GM12878 (cell line): ENCODE measurements at regions not wholly inside any gene's neighbourhood (a gene's known extent, or its start where the extent isn't known, plus 50 kb on each side); places are given as distances from the start of the nearest gene placed in this dataset.

ENCODE experiments used
- ATAC-seq: fragments of 200-7000 bp; cut with Tn5 transposase; 3 replicates; pipeline ENCODE4 v1.9.1; 2020; ENCODE audit warnings: mild to moderate bottlenecking, moderate library complexity
- BruUV-seq: library from RNA; stranded (reverse); fragments of 400-500 nt; replicated peaks from 2 replicates; lab custom pipeline; 2021; lab: Mats Ljungman, UMichigan
- CTCF ChIA-PET: fragments of 300-600 bp; sonication (Branson Sonifier 250); formaldehyde crosslinking; extraction: SDS; loops from one replicate; lab custom pipeline; 2021; ENCODE audit warnings: inconsistent platforms; lab: Yijun Ruan, JAX
- POLR2A ChIA-PET: fragments of 350-600 bp; formaldehyde crosslinking; extraction: SDS; loops from one replicate; lab custom pipeline; 2021; ENCODE audit warnings: inconsistent platforms; lab: Charles Lee
- RAD21 ChIA-PET: fragments of 300-600 bp; sonication (Branson Sonifier 250); formaldehyde crosslinking; loops from one replicate; lab custom pipeline; 2023; ENCODE audit warnings: antibody characterized with exemption; ENCODE audit not compliant: unreplicated experiment; lab: Charles Lee
- SMC1A ChIA-PET: fragments of 300-600 bp; sonication (Branson Sonifier 250); formaldehyde crosslinking; loops from one replicate; lab custom pipeline; 2023; ENCODE audit not compliant: unreplicated experiment, uncharacterized antibody; lab: Charles Lee
- DNase-seq: peaks from one replicate; pipeline ENCODE4 v3.0.0-alpha.2; 2011; ENCODE audit warnings: low read depth, low spot score
- FAIRE-seq: peaks from 3 replicates; lab custom pipeline; 2011; peaks lifted over from hg19 to GRCh38; lab: Jason Lieb, UNC
- H2AFZ ChIP-seq: 2 replicates; pipeline ENCODE4 v1.6.0; 2011; ENCODE audit warnings: low read depth, low read length, control low read depth; ENCODE audit not compliant: control insufficient read depth
- H3K27ac ChIP-seq: 2 replicates; pipeline ENCODE4 v1.5.1; 2011; ENCODE audit warnings: control low read depth; ENCODE audit not compliant: control insufficient read depth, insufficient read depth
- H3K27me3 ChIP-seq, 2 experiments: replicated peaks in 1 of 2; 2 replicates each; pipeline versions ENCODE4 v1.6.0 to v1.6.1; 2011; ENCODE audit warnings: low read length in 1 of 2; ENCODE audit not compliant: control insufficient read depth in 2 of 2, insufficient read depth in 2 of 2
- H3K36me3 ChIP-seq, 2 experiments: 2 replicates each; pipeline ENCODE4 v1.5.1; 2011; ENCODE audit warnings: low read length in 1 of 2; ENCODE audit not compliant: control insufficient read depth in 2 of 2, insufficient read depth in 2 of 2
- H3K4me1 ChIP-seq: 2 replicates; pipeline ENCODE4 v1.6.1; 2011; ENCODE audit warnings: mild to moderate bottlenecking, low read length, moderate library complexity, mixed read lengths; ENCODE audit not compliant: control insufficient read depth, insufficient read depth
- H3K4me2 ChIP-seq: 2 replicates; pipeline ENCODE4 v1.6.0; 2011; ENCODE audit warnings: control low read depth; ENCODE audit not compliant: control insufficient read depth, insufficient read depth
- H3K4me3 ChIP-seq: fragments of 200-600 bp; sonication (generic); 2 replicates; pipeline ENCODE4 v1.5.1; 2016
- H3K79me2 ChIP-seq: 2 replicates; pipeline ENCODE4 v1.6.0; 2011; ENCODE audit warnings: low read length; ENCODE audit not compliant: control insufficient read depth, insufficient read depth
- H3K9ac ChIP-seq: 2 replicates; pipeline ENCODE4 v1.8.0; 2011; ENCODE audit warnings: low read length, control low read depth, mixed read lengths; ENCODE audit not compliant: control insufficient read depth, insufficient read depth
- H3K9me3 ChIP-seq: replicated peaks from 3 replicates; pipeline ENCODE4 v1.5.1; 2011; ENCODE audit warnings: mild to moderate bottlenecking, low read length; ENCODE audit not compliant: control insufficient read depth, insufficient read depth
- H4K20me1 ChIP-seq: 2 replicates; pipeline ENCODE4 v1.6.0; 2011; ENCODE audit not compliant: control insufficient read depth, insufficient read depth
- BCLAF1 ChIP-seq: fragments of 450-650 bp; IDR thresholded peaks from 2 replicates; pipeline ENCODE4 v1.6.1; 2017; ENCODE audit warnings: antibody characterized with exemption, mild to moderate bottlenecking, moderate library complexity
- EP300 ChIP-seq, 2 experiments: fragments of 150-350 bp in 1 of 2; IDR thresholded peaks; 2 replicates each; pipeline ENCODE4 v1.6.1; 2011 to 2012; ENCODE audit warnings: low read depth in 2 of 2, low read length in 2 of 2, borderline replicate concordance in 1 of 2, improper control_type of control experiment in 1 of 2, inconsistent platforms in 1 of 2; ENCODE audit not compliant: control insufficient read depth in 1 of 2
- ETV6 ChIP-seq, 2 experiments: fragments of 450-650 bp in 1 of 2; IDR thresholded peaks in 1 of 2; conservative IDR thresholded peaks in 1 of 2; 2 replicates each; pipeline ENCODE4 v1.6.1; 2014; ENCODE audit warnings: antibody characterized with exemption in 1 of 2, borderline replicate concordance in 1 of 2, low read depth in 1 of 2, mild to moderate bottlenecking in 1 of 2, moderate library complexity in 1 of 2
- HCFC1 ChIP-seq: fragments of 150-350 bp; IDR thresholded peaks from 2 replicates; pipeline ENCODE4 v1.6.1; 2014; ENCODE audit warnings: low read length
- IRF4 ChIP-seq: IDR thresholded peaks from 2 replicates; pipeline ENCODE4 v1.6.1; 2011; ENCODE audit warnings: low read depth, low read length
- KDM1A ChIP-seq: fragments of 200-600 bp; sonication (generic); IDR thresholded peaks from 2 replicates; pipeline ENCODE4 v1.6.1; 2016; ENCODE audit warnings: borderline replicate concordance
- KLF5 ChIP-seq: fragments of 450-650 bp; IDR thresholded peaks from 2 replicates; pipeline ENCODE4 v1.6.1; 2014; ENCODE audit warnings: mild to moderate bottlenecking; ENCODE audit not compliant: partially characterized antibody
- NKRF ChIP-seq: fragments of 450-650 bp; conservative IDR thresholded peaks from 2 replicates; pipeline ENCODE4 v1.6.1; 2017; ENCODE audit warnings: mild to moderate bottlenecking, moderate library complexity
- POU2F2 ChIP-seq: IDR thresholded peaks from 3 replicates; pipeline ENCODE4 v1.6.1; 2011; ENCODE audit warnings: low read depth, mild to moderate bottlenecking, low read length, borderline replicate concordance
- TARDBP ChIP-seq: IDR thresholded peaks from 2 replicates; pipeline ENCODE4 v1.6.1; 2016; ENCODE audit warnings: borderline replicate concordance
- WGBS: methylation state at CpG from one replicate; pipeline ENCODE4 v1.1.6; 2016; ENCODE audit warnings: low lambda C conversion rate; ENCODE audit not compliant: insufficient replicate concordance, insufficient coverage; ENCODE audit errors: missing lambda C conversion rate; 5-methylcytosine and 5-hydroxymethylcytosine counted together
- in situ Hi-C: fragments of 300-500 bp; cut with MboI; formaldehyde crosslinking; loops from 9 replicates; pipeline ENCODE4 v1.14.3; 2018; ENCODE audit warnings: mixed read lengths
- intact Hi-C: fragments of 100-400 bp; cut with micrococcal nuclease; formaldehyde crosslinking; loops from one replicate; pipeline ENCODE4 v1.14.2; 2022; ENCODE audit not compliant: unreplicated experiment

GRCh38 chr13:47190696-47191305 lies 293.9 kb upstream of the HTR2A start (continued):
- TF ChIP-seq BCLAF1 (no peak), POU2F2 (no peak)

DNA sequence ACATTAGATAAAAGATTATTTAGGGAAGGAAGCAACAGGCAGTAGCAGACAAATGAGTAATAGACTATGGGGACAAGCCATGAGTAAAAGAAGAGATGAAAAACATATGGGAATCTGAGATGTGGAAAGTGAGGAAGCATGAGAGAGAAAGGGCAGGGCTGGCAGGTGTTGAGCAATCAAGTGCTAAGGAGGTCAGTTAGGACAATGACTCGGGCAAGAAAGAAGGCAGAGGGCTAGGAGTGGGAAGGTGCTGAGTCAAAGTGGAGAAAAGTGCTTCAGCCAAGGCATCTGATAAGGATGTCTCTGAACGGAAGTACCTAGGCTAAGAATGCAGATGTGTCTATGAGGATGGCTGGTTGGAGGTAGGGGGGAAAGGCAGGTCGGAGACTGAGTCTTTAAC lies 291.9 kb upstream of the HTR2A start:
- ChIA-PET CTCF (no interaction called here), POLR2A (no interaction called here), SMC1A (no interaction called here), RAD21 (no interaction called here)
- Histone ChIP-seq H3K9ac (no peak overlapping the region), H3K4me1 (no peaks in the 10 kb centered on the region), H3K79me2 (no peaks in the 10 kb centered on the region), H3K27me3 (no peaks in the 10 kb centered on the region), H3K4me2 (no peak overlapping the region), H3K27ac (no peak overlapping the region), H3K36me3 (no peaks in the 10 kb centered on the region), H3K9me3 (no peaks in the 10 kb centered on the region), H4K20me1 (no peaks in the 10 kb centered on the region), H3K4me3 (no peak overlapping the region), H2AFZ (no peak overlapping the region)
- 29% methylated on average over 3 of the region's 3 CpGs for WGBS
- ATAC-seq (no peak), DNase-seq (no peak), FAIRE-seq (no peak)
- no peak for TF ChIP-seq TARDBP
- TF ChIP-seq EP300 (IDR thresholded peaks at IDR 0.05; ENCODE audit: borderline replicate concordance in 1 of 2, control insufficient read depth in 1 of 2, low read depth in 2 of 2, low read length in 2 of 2), result no peak
- no peak for TF ChIP-seq IRF4
- TF ChIP-seq KDM1A, result no peak
- no peak for TF ChIP-seq HCFC1
- no peak for TF ChIP-seq NKRF
- TF ChIP-seq ETV6 (conservative IDR thresholded peaks at IDR 0.05 in 1 of 2, IDR thresholded peaks at IDR 0.05 in 1 of 2; ENCODE audit: borderline replicate concordance in 1 of 2, low read depth in 1 of 2), result no peak
- no peak for TF ChIP-seq BCLAF1
- TF ChIP-seq KLF5, result no peak
- no TSS peak for BruUV-seq
- intact Hi-C loops (no loop called here), in situ Hi-C loops (no loop called here)
